Breast epithelium (tissue), 3 donors: ENCODE measurements at regions not wholly inside any gene's neighbourhood (a gene's known extent, or its start where the extent isn't known, plus 50 kb on each side); places are given as distances from the start of the nearest gene placed in this dataset.
"Not testable (repeated sequence)": the region's sequence is repeated elsewhere in the genome, so short reads cannot be mapped to it uniquely, and the experiment has no call there.

Source experiments
- CTCF ChIP-seq, 3 donors: fragments of 450-650 bp; IDR thresholded peaks; one replicate each; pipeline ENCODE4 v1.5.1; 2016 to 2017; ENCODE audit warnings: antibody characterized with exemption in 3 of 3, mild to moderate bottlenecking in 3 of 3, moderate library complexity in 3 of 3
- POLR2AphosphoS5 ChIP-seq, 3 donors: sonication (generic); formaldehyde crosslinking; IDR thresholded peaks; one replicate each; pipeline ENCODE4 v1.6.1; 2017; ENCODE audit warnings: antibody characterized with exemption in 3 of 3

- TF ChIP-seq POLR2AphosphoS5, CTCF (IDR thresholded peaks at IDR 0.05): not testable (repeated sequence)
Measured at GRCh38 chr3:169006398-169006797, 657.1 kb downstream of the MECOM start.
